ENCODE measurements at regions not wholly inside any gene's neighbourhood (a gene's known extent, or its start where the extent isn't known, plus 50 kb on each side); places are given as distances from the start of the nearest gene placed in this dataset.

DNA sequence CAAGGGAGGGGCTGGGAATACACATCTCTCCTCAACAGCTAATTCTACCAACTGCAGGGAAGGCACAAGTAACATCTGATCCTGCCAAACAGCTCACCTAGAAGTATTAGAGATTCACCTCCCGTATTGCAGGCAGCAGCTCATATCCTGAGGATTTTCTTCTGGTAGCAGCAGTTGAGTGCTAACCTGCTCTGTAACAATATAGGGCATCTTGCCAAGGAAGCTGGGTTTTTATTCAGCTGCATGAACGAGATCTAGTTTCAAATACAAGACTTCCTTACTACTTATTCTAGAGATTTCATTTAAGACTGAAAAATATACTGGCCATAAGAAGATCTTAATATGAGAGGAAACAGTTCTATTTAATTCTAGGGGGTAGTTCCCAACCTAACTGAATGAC lies 261.4 kb upstream of the USP15 start:
- no peaks in the 10 kb centered on the region for H3K27me3 Mint-ChIP-seq (ENCODE audit: low read depth)
- no peak overlapping the region for H3K27ac Mint-ChIP-seq
- H3K9me3 Mint-ChIP-seq, result no peaks in the 10 kb centered on the region
- peaks cover 5% of the 10 kb centered on the region for H3K4me1 Mint-ChIP-seq
- no peaks in the 10 kb centered on the region for H3K36me3 Mint-ChIP-seq (ENCODE audit: low read depth)
- H3K4me3 Mint-ChIP-seq, result no peak overlapping the region
- no peak for TF ChIP-seq CTCF (IDR thresholded peaks at IDR 0.05; ENCODE audit: unreplicated experiment in 3 of 3)

DNA sequence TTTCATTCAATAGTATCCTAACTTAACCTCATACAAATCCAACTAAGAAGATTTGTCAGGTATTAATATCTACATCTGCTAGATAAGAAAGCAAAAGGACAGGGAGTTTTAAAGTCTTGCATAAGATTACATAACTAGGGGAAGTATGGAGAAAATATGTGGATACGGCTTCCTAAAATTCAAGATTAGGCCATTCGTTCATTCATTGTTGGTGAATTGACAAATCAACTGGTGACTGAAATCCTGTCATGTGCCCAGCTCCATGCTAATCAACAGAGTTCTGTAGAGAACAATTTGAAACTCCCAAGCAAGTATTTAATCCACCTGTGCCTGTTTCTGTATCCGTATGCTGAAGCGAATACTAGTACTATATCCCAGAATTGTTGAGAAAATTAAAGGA lies 260.9 kb upstream of the USP15 start:
- Mint-ChIP-seq H3K4me1 (peaks cover 5% of the 10 kb centered on the region), H3K9me3 (no peaks in the 10 kb centered on the region), H3K36me3 (ENCODE audit: low read depth) (no peaks in the 10 kb centered on the region), H3K27ac (no peak overlapping the region), H3K27me3 (ENCODE audit: low read depth) (no peaks in the 10 kb centered on the region), H3K4me3 (no peak overlapping the region)
- TF ChIP-seq CTCF (IDR thresholded peaks at IDR 0.05; ENCODE audit: unreplicated experiment in 3 of 3), result no peak

- Mint-ChIP-seq H3K27me3 (ENCODE audit: low read depth) (no peaks in the 10 kb centered on the region), H3K4me3 (no peak overlapping the region), H3K36me3 (ENCODE audit: low read depth) (no peaks in the 10 kb centered on the region), H3K9me3 (no peaks in the 10 kb centered on the region), H3K27ac (no peak overlapping the region), H3K4me1 (peaks cover 5% of the 10 kb centered on the region)
- no peak for TF ChIP-seq CTCF (IDR thresholded peaks at IDR 0.05; ENCODE audit: unreplicated experiment in 3 of 3)
Observed at GRCh38 chr12:62001424-62001823, 258.8 kb upstream of the USP15 start.

- no peaks in the 10 kb centered on the region for H3K4me1 Mint-ChIP-seq
- no peak for TF ChIP-seq CTCF (IDR thresholded peaks at IDR 0.05; ENCODE audit: unreplicated experiment in 3 of 3)
- H3K36me3 Mint-ChIP-seq (ENCODE audit: low read depth), result no peaks in the 10 kb centered on the region
- no peak overlapping the region for H3K4me3 Mint-ChIP-seq
- H3K9me3 Mint-ChIP-seq, result no peaks in the 10 kb centered on the region
- H3K27ac Mint-ChIP-seq, result no peak overlapping the region
- H3K27me3 Mint-ChIP-seq (ENCODE audit: low read depth), result peaks cover 4% of the 10 kb centered on the region
Observed at GRCh38 chr12:62003226-62003625, 257.0 kb upstream of the USP15 start.

DNA sequence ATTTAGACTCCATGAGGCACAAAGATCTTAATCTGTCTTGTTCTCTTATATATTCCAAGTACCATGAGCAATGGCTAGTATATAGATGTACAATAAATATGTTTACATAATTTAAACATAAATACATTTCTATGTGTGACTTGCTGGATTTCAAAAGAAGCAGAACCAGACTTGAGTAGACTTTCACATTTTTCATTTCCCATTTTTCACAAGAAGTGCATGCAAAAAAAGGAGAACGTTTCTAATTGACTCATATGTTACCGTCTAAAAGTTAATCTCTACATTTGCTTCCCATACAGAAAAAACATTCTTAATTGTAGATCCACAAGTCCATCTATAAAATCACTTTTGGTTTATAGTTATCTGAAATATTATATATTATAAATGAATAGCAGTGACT lies 256.5 kb upstream of the USP15 start:
- TF ChIP-seq CTCF (IDR thresholded peaks at IDR 0.05; ENCODE audit: unreplicated experiment in 3 of 3), result no peak
- Mint-ChIP-seq H3K9me3 (no peaks in the 10 kb centered on the region), H3K4me3 (no peak overlapping the region), H3K36me3 (ENCODE audit: low read depth) (no peaks in the 10 kb centered on the region), H3K27me3 (ENCODE audit: low read depth) (peaks cover 4% of the 10 kb centered on the region), H3K4me1 (no peaks in the 10 kb centered on the region), H3K27ac (no peak overlapping the region)

GRCh38 chr12:62005615-62006014 lies 254.6 kb upstream of the USP15 start:
- Mint-ChIP-seq H3K9me3 (peaks cover 3% of the 10 kb centered on the region), H3K27me3 (ENCODE audit: low read depth) (peaks cover 4% of the 10 kb centered on the region), H3K4me1 (no peaks in the 10 kb centered on the region), H3K36me3 (ENCODE audit: low read depth) (no peaks in the 10 kb centered on the region), H3K27ac (no peak overlapping the region), H3K4me3 (no peak overlapping the region)
- TF ChIP-seq CTCF (IDR thresholded peaks at IDR 0.05; ENCODE audit: unreplicated experiment in 3 of 3), result no peak

All from nephron (organoid).